ENCODE measurements at regions not wholly inside any gene's neighbourhood (a gene's known extent, or its start where the extent isn't known, plus 50 kb on each side); places are given as distances from the start of the nearest gene placed in this dataset.

DNA sequence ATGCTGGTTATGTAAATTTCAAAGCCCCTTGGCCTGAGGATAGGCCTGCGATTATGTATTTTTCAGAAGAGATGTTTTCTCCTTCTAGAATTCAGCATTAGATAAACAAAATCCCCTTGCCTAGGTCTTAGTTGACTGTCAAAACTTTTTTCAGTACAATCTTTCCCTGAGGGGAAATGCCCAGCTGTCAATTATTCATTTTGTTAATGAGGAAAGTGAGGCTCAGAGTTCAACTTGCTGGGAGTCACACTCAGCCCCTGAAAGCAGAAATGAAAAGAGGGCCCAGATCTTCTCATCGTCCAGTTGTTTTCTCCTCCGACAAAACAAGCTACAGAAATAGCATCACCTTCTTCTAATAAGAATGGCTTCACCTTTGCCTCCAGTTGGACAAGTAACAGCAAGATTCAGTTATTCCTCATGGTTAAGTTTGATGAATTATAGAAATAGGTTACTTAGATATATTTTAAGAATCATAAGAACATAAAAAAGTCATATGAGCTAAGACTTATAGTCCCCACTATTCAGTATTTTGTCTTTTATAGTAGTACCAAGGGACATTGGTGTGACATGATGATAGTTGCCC is 627.1 kb upstream of the WWC1 start:
- H3K27ac ChIP-seq = no peak overlapping the region
- no peak for TF ChIP-seq CTCF (IDR thresholded peaks at IDR 0.05)
- no peak for TF ChIP-seq ZFX (IDR thresholded peaks at IDR 0.05; ENCODE audit: borderline replicate concordance)

DNA sequence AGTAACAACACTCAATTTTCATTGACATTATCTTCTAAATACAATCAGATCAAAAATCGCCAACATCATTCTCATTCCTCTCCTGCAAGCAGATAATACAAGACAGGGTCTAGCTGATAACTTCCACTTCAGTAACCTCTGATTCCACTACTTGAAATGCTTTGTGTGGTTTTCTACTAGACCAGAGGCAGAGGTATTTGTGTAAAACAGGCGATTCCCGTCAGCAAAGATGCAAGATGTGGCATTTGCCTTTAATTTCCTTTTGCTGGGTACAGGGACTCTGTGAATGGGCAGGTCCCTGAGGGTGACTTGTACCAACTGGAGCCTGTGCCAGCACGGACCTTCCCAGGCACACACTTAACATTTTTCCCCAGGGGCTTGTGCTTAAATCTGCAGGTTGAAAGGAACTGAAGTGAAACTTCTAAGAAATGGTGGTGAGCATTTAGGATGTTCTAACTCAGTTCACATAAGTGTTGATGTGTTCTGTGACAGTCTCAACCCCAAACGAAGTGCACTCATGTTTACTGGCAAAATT is 625.5 kb upstream of the WWC1 start:
- TF ChIP-seq CTCF (IDR thresholded peaks at IDR 0.05) (no peak), ZFX (IDR thresholded peaks at IDR 0.05; ENCODE audit: borderline replicate concordance) (no peak)
- H3K27ac ChIP-seq = no peak overlapping the region

GRCh38 chr5:167671176-167671575 is 620.3 kb upstream of the WWC1 start:
- TF ChIP-seq ZFX (IDR thresholded peaks at IDR 0.05; ENCODE audit: borderline replicate concordance) = no peak
- TF ChIP-seq CTCF (IDR thresholded peaks at IDR 0.05) = no peak
- no peak overlapping the region for H3K27ac ChIP-seq

DNA sequence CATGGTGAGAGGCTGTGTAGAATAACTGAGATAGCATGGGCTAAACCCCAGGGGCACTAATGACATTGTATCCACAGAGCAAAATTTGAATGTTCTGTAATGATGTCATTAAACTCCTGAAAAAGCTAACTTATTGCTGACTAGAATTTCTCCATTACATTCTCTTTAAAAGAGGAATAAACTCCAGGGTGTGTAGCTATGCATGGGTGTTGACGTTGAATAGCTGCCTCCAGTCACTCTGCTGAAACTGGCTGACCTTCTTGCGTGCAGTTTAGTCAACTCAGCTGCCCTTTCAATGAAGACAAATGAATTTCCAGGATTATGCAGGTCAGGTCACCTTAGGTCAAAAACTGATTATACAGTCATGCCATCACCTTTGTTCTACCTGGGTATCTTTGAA is 617.5 kb upstream of the WWC1 start:
- TF ChIP-seq CTCF (IDR thresholded peaks at IDR 0.05) (no peak), ZFX (IDR thresholded peaks at IDR 0.05; ENCODE audit: borderline replicate concordance) (no peak)
- no peak overlapping the region for H3K27ac ChIP-seq

- no peak overlapping the region for H3K27ac ChIP-seq
- TF ChIP-seq ZFX (IDR thresholded peaks at IDR 0.05; ENCODE audit: borderline replicate concordance) = no peak
- no peak for TF ChIP-seq CTCF (IDR thresholded peaks at IDR 0.05)
Measured at GRCh38 chr5:167678481-167678880, 613.0 kb upstream of the WWC1 start.

DNA sequence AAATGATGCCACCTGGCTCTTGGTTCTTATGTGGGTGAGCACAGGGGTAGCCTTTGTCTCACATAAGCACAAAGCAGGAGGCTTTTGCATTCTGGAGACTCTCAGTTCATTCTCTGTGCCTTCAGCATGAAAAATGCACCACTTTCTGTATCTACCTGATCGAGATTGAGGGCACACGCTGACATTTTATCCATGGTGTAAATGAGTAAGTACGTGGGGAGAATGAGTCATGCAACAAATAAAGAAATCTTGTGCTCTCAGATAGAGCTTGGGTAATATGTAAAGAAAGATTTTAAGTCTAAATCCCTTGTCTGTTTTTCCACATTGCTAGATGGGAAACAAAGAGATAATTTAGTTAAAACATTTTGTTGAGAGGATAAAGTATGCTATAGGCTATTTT is 607.2 kb upstream of the WWC1 start:
- TF ChIP-seq ZFX (IDR thresholded peaks at IDR 0.05; ENCODE audit: borderline replicate concordance) (no peak), CTCF (IDR thresholded peaks at IDR 0.05) (no peak)
- H3K27ac ChIP-seq = no peak overlapping the region

DNA sequence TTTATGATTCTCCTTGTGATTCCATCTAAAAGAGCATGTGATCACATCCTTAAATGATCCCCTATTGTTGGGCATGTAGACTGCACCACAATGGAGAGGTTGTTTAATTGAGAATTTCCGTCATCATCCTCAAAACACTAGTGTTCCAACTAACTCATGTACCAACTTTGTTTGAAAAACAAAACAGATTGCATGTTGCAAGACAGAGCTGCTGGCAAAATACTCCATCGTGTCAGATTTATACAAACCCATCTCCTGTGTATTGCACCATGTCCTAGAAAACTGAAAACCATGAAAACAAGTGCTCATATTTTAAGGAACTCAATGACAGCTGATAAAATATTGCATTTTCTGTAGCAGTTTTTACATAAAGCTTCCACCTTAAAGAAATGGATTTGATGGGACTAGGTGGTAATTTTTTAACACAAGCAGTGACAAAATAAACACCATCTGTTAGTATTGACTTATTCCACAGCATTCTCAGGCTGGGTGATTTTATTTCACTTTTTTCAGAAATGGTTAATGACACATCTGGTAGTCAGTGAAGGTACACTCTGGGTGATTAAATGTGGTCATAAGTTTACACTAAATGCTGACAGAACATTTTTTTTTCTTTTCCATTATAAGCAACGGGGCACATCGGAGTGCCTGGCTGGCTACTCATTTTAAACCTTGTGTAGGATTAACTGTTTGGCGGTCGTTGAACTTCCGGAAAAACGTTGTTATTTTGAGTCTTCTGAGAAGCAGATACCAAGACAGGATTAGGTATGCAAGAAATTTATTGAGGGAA is 602.9 kb upstream of the WWC1 start:
- TF ChIP-seq CTCF (IDR thresholded peaks at IDR 0.05) (no peak), ZFX (IDR thresholded peaks at IDR 0.05; ENCODE audit: borderline replicate concordance) (no peak)
- H3K27ac ChIP-seq = no peak overlapping the region
